WTC11 (cell line): ENCODE measurements at regions not wholly inside any gene's neighbourhood (a gene's known extent, or its start where the extent isn't known, plus 50 kb on each side); places are given as distances from the start of the nearest gene placed in this dataset.

ENCODE experiments used
- TF ChIP-seq, protein P1 (sequence below): sonication (generic); formaldehyde crosslinking; IDR thresholded peaks from 2 replicates; pipeline ENCODE4 v1.8.0; 2023; ENCODE audit warnings: missing genetic modification reagents
- TF ChIP-seq, protein P2 (sequence below): fragments of 200-600 bp; IDR thresholded peaks from 2 replicates; pipeline ENCODE4 v1.8.0; 2022; ENCODE audit warnings: antibody characterized with exemption

DNA sequence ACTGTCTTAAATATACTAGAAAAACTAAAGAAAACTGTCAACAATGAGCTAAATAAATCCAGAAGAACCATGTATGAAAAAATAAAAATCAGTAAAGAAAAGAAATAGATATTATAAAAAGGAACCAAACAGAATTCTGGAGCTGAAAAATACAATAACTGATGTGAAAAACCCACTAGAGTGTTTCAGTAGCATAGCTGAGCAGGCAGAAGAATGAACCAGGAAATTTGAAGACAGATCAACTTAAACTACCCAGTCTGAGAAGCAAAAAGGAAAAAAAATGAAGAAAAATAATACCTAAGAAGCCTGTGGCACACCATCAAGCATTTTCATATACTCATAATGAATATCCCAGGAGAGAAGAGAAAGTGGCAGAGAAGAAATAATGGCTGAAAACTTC, 240.1 kb upstream of the RXFP2 start:
- TF ChIP-seq, protein P1, sequence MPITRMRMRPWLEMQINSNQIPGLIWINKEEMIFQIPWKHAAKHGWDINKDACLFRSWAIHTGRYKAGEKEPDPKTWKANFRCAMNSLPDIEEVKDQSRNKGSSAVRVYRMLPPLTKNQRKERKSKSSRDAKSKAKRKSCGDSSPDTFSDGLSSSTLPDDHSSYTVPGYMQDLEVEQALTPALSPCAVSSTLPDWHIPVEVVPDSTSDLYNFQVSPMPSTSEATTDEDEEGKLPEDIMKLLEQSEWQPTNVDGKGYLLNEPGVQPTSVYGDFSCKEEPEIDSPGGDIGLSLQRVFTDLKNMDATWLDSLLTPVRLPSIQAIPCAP (CRISPR knock-in tag): no peak
- TF ChIP-seq, protein P2, sequence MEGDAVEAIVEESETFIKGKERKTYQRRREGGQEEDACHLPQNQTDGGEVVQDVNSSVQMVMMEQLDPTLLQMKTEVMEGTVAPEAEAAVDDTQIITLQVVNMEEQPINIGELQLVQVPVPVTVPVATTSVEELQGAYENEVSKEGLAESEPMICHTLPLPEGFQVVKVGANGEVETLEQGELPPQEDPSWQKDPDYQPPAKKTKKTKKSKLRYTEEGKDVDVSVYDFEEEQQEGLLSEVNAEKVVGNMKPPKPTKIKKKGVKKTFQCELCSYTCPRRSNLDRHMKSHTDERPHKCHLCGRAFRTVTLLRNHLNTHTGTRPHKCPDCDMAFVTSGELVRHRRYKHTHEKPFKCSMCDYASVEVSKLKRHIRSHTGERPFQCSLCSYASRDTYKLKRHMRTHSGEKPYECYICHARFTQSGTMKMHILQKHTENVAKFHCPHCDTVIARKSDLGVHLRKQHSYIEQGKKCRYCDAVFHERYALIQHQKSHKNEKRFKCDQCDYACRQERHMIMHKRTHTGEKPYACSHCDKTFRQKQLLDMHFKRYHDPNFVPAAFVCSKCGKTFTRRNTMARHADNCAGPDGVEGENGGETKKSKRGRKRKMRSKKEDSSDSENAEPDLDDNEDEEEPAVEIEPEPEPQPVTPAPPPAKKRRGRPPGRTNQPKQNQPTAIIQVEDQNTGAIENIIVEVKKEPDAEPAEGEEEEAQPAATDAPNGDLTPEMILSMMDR: no peak
